WERI-Rb-1 (cell line): ENCODE measurements at regions not wholly inside any gene's neighbourhood (a gene's known extent, or its start where the extent isn't known, plus 50 kb on each side); places are given as distances from the start of the nearest gene placed in this dataset.
A peak's percentile ranks its signal among the peaks of the same experiment; 100 is the strongest.

Experiments
- DNase-seq: peaks from one replicate; pipeline ENCODE4 v3.0.0-alpha.2; 2020
- H3K27ac ChIP-seq: fragments of 250-450 bp; sonication (Bioruptor Pico); 2 replicates; pipeline ENCODE4 v1.5.1; 2020; ENCODE audit warnings: mild to moderate bottlenecking, moderate library complexity
- H3K27me3 ChIP-seq: fragments of 250-450 bp; sonication (Bioruptor Pico); 2 replicates; pipeline ENCODE4 v1.5.1; 2021; ENCODE audit warnings: mild to moderate bottlenecking, low read depth, moderate library complexity; ENCODE audit not compliant: insufficient read depth, severe bottlenecking
- H3K36me3 ChIP-seq: fragments of 250-450 bp; sonication (Bioruptor Pico); 2 replicates; pipeline ENCODE4 v1.5.1; 2020; ENCODE audit warnings: mild to moderate bottlenecking, moderate library complexity
- H3K4me3 ChIP-seq: 2 replicates; pipeline ENCODE4 v1.5.1; 2011; ENCODE audit warnings: low read depth, mild to moderate bottlenecking, control low read depth, low read length
- H3K9me3 ChIP-seq: fragments of 250-450 bp; sonication (Bioruptor Pico); 2 replicates; pipeline ENCODE4 v1.5.1; 2021; ENCODE audit warnings: mild to moderate bottlenecking, moderate library complexity; ENCODE audit not compliant: severe bottlenecking
- TF ChIP-seq, protein P1 (sequence below): IDR thresholded peaks from 2 replicates; pipeline ENCODE4 v1.5.1; 2011; ENCODE audit warnings: low read depth, mild to moderate bottlenecking, control low read depth, inconsistent platforms, low read length

DNA sequence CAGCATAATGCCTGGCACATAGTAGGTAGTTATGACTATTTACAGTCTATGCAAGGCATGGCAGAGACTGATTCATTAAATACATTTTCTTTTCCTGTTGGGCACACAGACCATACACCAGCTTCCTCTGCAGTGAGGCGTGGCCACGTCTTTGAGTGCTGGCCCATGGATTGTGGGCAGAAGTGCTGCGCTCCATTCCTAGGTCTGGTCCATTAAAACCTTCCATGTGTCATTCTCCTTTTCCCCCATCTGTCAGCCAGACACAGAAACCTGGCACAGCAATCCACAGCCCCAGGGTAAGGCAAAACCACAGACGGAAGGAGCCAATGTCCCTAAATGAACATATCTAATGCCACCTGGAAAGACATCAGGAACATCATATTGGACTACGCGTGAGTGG lies 141.9 kb downstream of the TTC32 start:
- no peak overlapping the region for H3K4me3 ChIP-seq
- no peaks in the 10 kb centered on the region for H3K9me3 ChIP-seq
- TF ChIP-seq, protein P1, sequence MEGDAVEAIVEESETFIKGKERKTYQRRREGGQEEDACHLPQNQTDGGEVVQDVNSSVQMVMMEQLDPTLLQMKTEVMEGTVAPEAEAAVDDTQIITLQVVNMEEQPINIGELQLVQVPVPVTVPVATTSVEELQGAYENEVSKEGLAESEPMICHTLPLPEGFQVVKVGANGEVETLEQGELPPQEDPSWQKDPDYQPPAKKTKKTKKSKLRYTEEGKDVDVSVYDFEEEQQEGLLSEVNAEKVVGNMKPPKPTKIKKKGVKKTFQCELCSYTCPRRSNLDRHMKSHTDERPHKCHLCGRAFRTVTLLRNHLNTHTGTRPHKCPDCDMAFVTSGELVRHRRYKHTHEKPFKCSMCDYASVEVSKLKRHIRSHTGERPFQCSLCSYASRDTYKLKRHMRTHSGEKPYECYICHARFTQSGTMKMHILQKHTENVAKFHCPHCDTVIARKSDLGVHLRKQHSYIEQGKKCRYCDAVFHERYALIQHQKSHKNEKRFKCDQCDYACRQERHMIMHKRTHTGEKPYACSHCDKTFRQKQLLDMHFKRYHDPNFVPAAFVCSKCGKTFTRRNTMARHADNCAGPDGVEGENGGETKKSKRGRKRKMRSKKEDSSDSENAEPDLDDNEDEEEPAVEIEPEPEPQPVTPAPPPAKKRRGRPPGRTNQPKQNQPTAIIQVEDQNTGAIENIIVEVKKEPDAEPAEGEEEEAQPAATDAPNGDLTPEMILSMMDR, result no peak
- H3K27ac ChIP-seq, result no peak overlapping the region
- no peaks in the 10 kb centered on the region for H3K36me3 ChIP-seq
- DNase-seq, result no peak
- peaks cover 85% of the 10 kb centered on the region for H3K27me3 ChIP-seq

DNA sequence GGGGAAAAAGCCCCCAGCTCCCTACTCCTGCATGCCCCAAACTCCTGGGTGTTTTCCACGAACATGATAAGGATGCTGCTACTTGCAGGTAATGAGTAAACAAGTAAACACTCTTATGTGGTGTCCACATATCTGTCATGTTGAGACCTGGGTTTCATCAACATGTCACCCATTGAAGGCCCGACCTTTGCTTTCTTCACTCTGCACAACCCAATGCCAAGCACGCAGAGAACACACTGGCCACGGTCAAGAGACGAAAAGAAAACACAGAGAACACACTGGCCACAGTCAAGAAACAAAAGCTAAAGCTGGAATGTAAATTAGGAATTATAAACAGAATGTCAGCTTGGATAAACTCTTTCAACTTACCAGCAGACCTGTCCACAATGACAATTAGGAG lies 143.1 kb downstream of the TTC32 start:
- TF ChIP-seq, protein P1, result no peak
- Histone ChIP-seq H3K9me3 (no peaks in the 10 kb centered on the region), H3K27ac (no peak overlapping the region), H3K36me3 (no peaks in the 10 kb centered on the region), H3K27me3 (peaks cover 83% of the 10 kb centered on the region), H3K4me3 (no peak overlapping the region)
- DNase-seq, result no peak

DNA sequence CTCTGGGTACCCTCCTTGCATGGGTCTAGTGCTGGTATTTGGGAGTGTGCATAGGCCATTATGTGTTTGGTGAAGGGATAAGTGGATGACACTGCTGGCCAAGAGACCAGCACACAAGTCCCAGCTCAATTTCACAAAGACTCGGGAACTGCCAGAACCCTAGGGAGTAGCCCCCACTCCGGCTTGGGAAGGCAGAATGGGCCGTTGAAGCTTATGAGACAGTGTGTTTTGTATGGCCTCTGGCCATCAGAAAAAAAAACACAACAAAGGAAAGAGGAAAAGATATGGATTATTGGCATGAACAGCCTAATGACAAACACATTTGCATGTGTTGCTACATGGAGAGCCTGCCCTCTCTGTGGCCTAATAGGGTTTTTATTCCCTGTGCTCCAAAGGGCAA lies 144.2 kb downstream of the TTC32 start:
- no peaks in the 10 kb centered on the region for H3K36me3 ChIP-seq
- H3K4me3 ChIP-seq, result no peak overlapping the region
- TF ChIP-seq, protein P1, result no peak
- peaks cover 85% of the 10 kb centered on the region for H3K27me3 ChIP-seq
- no peaks in the 10 kb centered on the region for H3K9me3 ChIP-seq
- H3K27ac ChIP-seq, result no peak overlapping the region
- DNase-seq, result no peak

DNA sequence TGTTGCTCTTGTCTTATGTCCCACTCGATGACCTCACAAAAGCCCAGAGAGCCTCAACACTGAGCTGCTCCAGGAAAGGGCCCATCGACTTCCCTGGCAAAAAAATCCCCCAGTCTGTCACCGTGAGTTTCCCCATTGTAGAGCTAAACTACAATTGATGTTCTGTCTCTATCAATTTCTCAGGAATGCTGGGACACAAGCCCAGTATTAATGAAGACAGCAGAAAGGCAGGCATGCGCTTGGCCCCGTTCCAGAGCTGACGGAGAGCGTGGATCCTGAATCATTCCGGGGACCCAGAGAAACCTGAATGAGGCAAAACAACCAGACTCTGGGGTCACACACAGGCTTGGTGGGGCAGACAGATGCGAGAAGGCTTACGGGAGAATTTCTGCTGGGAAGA lies 146.9 kb downstream of the TTC32 start:
- Histone ChIP-seq H3K4me3 (no peak overlapping the region), H3K9me3 (no peaks in the 10 kb centered on the region), H3K27ac (no peak overlapping the region), H3K27me3 (peaks cover 89% of the 10 kb centered on the region), H3K36me3 (no peaks in the 10 kb centered on the region)
- TF ChIP-seq, protein P1, result no peak
- DNase-seq, result peak; percentile 38

DNA sequence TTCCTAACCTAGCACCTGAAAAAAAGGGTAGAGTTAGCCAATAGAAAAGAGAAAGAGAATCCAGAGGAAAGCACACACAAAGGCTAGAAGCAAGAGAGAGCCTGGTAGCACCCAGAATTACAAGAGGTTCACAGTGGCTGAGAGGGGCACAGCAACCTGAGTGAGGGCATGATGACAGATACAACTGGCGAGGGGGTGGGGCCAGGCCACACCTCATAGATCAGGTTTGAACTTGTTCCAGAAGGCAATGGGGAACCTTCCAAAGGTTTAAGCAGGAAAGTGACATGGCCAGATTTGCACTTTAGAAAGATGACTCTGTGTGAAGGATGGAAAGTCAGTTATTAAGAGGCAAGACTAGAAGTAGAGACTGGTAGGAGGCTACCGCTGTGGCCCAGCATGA lies 148.0 kb downstream of the TTC32 start:
- no peaks in the 10 kb centered on the region for H3K9me3 ChIP-seq
- no peaks in the 10 kb centered on the region for H3K36me3 ChIP-seq
- TF ChIP-seq, protein P1, result no peak
- H3K4me3 ChIP-seq, result no peak overlapping the region
- peaks cover 84% of the 10 kb centered on the region for H3K27me3 ChIP-seq
- DNase-seq, result no peak
- no peak overlapping the region for H3K27ac ChIP-seq

DNA sequence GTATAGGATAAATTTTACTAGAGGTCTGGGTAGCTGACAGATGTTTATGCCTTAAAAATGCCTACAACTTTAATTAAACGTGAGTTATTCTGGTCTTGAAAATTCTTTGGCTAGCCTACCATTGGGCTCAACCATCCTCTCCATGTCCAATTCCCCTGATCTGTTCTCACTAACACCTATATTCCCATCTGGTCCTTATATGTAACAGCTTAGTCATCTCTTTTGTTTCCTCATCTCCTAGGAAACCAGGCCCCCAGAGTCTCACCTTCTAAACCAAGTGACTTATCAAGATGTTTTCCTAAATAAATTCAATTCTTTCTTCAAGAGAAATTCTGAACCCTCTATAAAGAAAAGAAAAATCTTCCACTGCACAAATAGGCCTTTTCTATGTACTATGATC lies 148.5 kb downstream of the TTC32 start:
- Histone ChIP-seq H3K9me3 (no peaks in the 10 kb centered on the region), H3K27me3 (peaks cover 84% of the 10 kb centered on the region), H3K4me3 (no peak overlapping the region), H3K27ac (no peak overlapping the region), H3K36me3 (no peaks in the 10 kb centered on the region)
- DNase-seq, result no peak
- TF ChIP-seq, protein P1, result no peak
